Right lobe of liver (tissue), 6 donors: ENCODE measurements at regions not wholly inside any gene's neighbourhood (a gene's known extent, or its start where the extent isn't known, plus 50 kb on each side); places are given as distances from the start of the nearest gene placed in this dataset.

Experiments used
- ATAC-seq, 4 donors: fragments of 200-7000 bp; cut with Tn5 transposase; one replicate each; pipeline ENCODE4 v1.9.1; 2020; ENCODE audit warnings: mild to moderate bottlenecking in 4 of 4, moderate library complexity in 4 of 4
- DNase-seq, 3 donors: peaks; one replicate each; pipeline ENCODE4 v3.0.0-alpha.2; 2020
- H3K27ac ChIP-seq, 3 donors: fragments of 200-600 bp; one replicate each; pipeline ENCODE4 v1.8.0; 2022
- H3K27me3 ChIP-seq, 2 donors: fragments of 200-600 bp; one replicate each; pipeline ENCODE4 v1.8.0; 2022
- H3K36me3 ChIP-seq, 4 donors: fragments of 200-600 bp; sonication (generic) in 1 of 4; one replicate each; pipeline versions ENCODE4 v1.5.1 to v1.8.0; 2017 to 2022; ENCODE audit warnings: control low read depth in 1 of 4
- H3K4me1 ChIP-seq, 4 donors: fragments of 200-600 bp; sonication (generic) in 1 of 4; one replicate each; pipeline versions ENCODE4 v1.5.1 to v1.8.0; 2017 to 2022; ENCODE audit warnings: control low read depth in 1 of 4
- H3K4me3 ChIP-seq, 3 donors: fragments of 200-600 bp; one replicate each; pipeline ENCODE4 v1.8.0; 2022
- H3K9me3 ChIP-seq, 4 donors: fragments of 200-600 bp; sonication (generic) in 1 of 4; one replicate each; pipeline versions ENCODE4 v1.5.1 to v1.8.0; 2017 to 2022; ENCODE audit warnings: control low read depth in 1 of 4
- POLR2A ChIP-seq: fragments of 450-650 bp; IDR thresholded peaks from one replicate; pipeline ENCODE4 v1.6.1; 2017; ENCODE audit warnings: antibody characterized with exemption, mild to moderate bottlenecking
- WGBS: methylation state at CpG from one replicate; pipeline ENCODE4 v1.1.6; 2018; ENCODE audit warnings: low coverage, low lambda C conversion rate; ENCODE audit not compliant: insufficient coverage; ENCODE audit errors: missing lambda C conversion rate; 5-methylcytosine and 5-hydroxymethylcytosine counted together
- intact Hi-C, 2 donors: fragments of 100-400 bp; cut with DNase I; formaldehyde crosslinking; loops; one replicate each; pipeline versions ENCODE4 v1.11.2 to v1.14.1; 2022
- TF ChIP-seq, protein P1 (sequence below), 4 donors: fragments of 200-600 bp in 3 of 4; fragments of 450-650 bp in 1 of 4; IDR thresholded peaks; one replicate each; pipeline versions ENCODE4 v1.5.1 to v1.8.0; 2016 to 2022; ENCODE audit warnings: antibody characterized with exemption in 4 of 4, mild to moderate bottlenecking in 2 of 4
- donor health status: DM: no; HTN: yes; CAD: no.
- donor health status: DM: no; HTN: no; CAD: no.
- donor health status: DM: no; HTN: no; CAD: no.
- donor health status: DM: no; HTN: yes; CAD: no.
- donor health status: DM: no; HTN: yes; CAD: no.

DNA sequence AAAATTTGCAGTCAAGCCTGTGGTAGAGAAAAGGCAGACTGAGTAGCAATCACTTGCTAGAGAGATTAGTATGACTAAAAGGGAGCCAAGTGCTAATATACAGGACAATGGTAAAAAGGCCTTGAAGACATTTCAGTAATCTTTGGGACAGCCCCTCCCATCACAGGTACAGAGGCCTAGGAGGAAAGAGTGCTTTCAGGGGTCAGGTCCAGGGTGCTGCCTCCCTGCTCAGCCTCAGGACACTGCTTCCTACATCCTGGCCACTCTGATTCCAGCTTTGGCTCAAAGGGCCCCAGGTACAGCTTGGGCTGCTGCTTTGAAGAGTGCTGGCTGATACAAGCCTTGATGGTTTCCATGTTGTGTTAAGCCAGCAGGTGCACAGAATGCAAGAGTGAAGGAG, 543.5 kb downstream of the MMUT start:
- Histone ChIP-seq H3K9me3 (no peaks in the 10 kb centered on the region), H3K4me1 (no peaks in the 10 kb centered on the region), H3K36me3 (no peaks in the 10 kb centered on the region), H3K27me3 (no peaks in the 10 kb centered on the region), H3K27ac (no peak overlapping the region), H3K4me3 (no peak overlapping the region)
- no peak for ATAC-seq
- no peak for DNase-seq
- intact Hi-C loops: no loop called here
- TF ChIP-seq, protein P1, sequence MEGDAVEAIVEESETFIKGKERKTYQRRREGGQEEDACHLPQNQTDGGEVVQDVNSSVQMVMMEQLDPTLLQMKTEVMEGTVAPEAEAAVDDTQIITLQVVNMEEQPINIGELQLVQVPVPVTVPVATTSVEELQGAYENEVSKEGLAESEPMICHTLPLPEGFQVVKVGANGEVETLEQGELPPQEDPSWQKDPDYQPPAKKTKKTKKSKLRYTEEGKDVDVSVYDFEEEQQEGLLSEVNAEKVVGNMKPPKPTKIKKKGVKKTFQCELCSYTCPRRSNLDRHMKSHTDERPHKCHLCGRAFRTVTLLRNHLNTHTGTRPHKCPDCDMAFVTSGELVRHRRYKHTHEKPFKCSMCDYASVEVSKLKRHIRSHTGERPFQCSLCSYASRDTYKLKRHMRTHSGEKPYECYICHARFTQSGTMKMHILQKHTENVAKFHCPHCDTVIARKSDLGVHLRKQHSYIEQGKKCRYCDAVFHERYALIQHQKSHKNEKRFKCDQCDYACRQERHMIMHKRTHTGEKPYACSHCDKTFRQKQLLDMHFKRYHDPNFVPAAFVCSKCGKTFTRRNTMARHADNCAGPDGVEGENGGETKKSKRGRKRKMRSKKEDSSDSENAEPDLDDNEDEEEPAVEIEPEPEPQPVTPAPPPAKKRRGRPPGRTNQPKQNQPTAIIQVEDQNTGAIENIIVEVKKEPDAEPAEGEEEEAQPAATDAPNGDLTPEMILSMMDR (IDR thresholded peaks at IDR 0.05): no peak
- no peak for TF ChIP-seq POLR2A

DNA sequence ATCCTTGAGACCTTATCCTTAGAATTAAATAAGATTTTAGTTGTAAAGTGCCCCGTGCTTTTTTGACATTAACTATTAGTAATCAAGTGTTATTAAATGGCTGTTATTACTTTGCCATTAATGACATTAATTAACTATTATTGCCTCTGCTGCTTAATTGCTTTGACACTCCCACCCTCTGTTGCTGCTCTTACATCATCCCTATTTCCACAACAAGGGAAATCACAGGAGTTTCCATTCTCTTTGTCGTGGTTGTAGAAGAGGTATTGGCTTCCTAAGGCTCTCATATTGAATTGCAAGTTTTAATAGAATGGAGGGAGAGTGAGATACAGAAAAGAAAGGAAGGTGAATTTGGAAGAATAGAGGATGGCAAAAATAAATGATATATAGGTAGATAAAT, 545.8 kb downstream of the MMUT start:
- no peak overlapping the region for H3K27ac ChIP-seq
- TF ChIP-seq, protein P1 (IDR thresholded peaks at IDR 0.05): no peak
- no peak for TF ChIP-seq POLR2A
- 40% methylated on average over 2 of the region's 2 CpGs for WGBS
- H3K27me3 ChIP-seq: no peaks in the 10 kb centered on the region
- DNase-seq (no peak), ATAC-seq (no peak)
- no peaks in the 10 kb centered on the region for H3K9me3 ChIP-seq
- no peaks in the 10 kb centered on the region for H3K36me3 ChIP-seq
- no peak overlapping the region for H3K4me3 ChIP-seq
- intact Hi-C loops: no loop called here
- H3K4me1 ChIP-seq: no peaks in the 10 kb centered on the region

DNA sequence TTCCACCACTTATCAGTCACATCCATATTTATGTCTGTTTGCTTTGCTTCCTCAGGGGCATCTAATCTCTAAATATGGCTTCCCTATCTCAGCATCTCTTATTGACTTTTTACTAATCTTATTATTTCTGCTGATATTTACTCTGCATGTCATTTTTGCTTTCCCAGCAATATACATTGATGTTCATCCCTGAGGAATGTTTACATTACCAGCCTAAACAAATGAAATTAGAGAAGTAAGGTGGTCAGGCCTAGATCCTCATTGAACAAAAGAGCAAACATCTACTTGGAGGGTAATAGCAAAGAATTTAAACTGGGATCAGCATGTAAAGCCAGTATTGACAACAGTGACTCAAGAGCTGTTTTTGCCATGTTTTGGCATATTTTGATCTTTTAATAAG, 546.4 kb downstream of the MMUT start:
- Histone ChIP-seq H3K27me3 (no peaks in the 10 kb centered on the region), H3K36me3 (no peaks in the 10 kb centered on the region), H3K4me3 (no peak overlapping the region), H3K4me1 (no peaks in the 10 kb centered on the region), H3K9me3 (no peaks in the 10 kb centered on the region), H3K27ac (no peak overlapping the region)
- no peak for ATAC-seq
- TF ChIP-seq, protein P1 (IDR thresholded peaks at IDR 0.05): no peak
- no peak for TF ChIP-seq POLR2A
- intact Hi-C loops: no loop called here
- no peak for DNase-seq

DNA sequence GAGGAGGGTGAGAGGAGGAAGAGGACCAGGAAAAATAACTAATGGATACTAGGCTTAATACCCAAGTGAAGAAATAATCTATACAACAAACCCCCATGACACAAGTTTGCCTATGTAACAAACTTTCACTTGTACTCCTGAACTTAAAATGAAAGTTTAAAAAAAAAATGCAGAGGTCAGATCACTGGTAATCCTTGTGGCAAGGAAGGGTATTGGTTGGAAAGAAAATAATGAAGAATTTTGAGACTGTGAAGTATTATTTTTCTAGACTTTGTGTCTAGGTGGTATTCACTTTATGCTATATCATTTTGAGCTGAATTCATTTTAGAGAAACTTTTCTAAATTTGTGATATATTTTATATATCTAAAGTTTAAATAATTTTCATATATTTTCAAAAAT, 547.5 kb downstream of the MMUT start:
- intact Hi-C loops: no loop called here
- H3K27ac ChIP-seq: no peak overlapping the region
- H3K27me3 ChIP-seq: no peaks in the 10 kb centered on the region
- no peak for TF ChIP-seq POLR2A
- TF ChIP-seq, protein P1 (IDR thresholded peaks at IDR 0.05): no peak
- no peak overlapping the region for H3K4me3 ChIP-seq
- DNase-seq (no peak), ATAC-seq (no peak)
- H3K9me3 ChIP-seq: no peaks in the 10 kb centered on the region
- no peaks in the 10 kb centered on the region for H3K4me1 ChIP-seq
- no peaks in the 10 kb centered on the region for H3K36me3 ChIP-seq

DNA sequence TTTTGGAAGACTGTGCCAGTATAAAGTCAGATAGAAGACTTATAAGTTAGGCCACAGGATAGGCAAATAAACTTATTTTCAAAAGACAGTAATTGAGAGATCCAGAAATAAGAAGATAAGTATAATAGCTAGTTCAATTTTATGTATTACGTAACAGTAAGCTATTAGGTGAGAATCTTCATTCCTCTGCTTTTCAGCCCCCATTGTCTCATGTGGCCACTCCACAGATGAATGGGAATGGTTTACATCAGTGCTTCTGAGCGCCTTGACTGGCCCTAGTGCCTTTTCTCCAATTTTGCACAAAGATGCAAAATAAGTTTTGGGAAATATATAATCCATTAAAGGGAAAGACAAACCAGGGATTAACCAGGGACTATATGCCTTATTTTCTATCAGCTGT, 550.5 kb downstream of the MMUT start:
- Histone ChIP-seq H3K27me3 (no peaks in the 10 kb centered on the region), H3K9me3 (no peaks in the 10 kb centered on the region), H3K4me3 (no peak overlapping the region), H3K27ac (no peak overlapping the region), H3K36me3 (no peaks in the 10 kb centered on the region), H3K4me1 (no peaks in the 10 kb centered on the region)
- 54% methylated on average over 2 of the region's 2 CpGs for WGBS
- intact Hi-C loops: no loop called here
- no peak for ATAC-seq
- DNase-seq: no peak
- no peak for TF ChIP-seq POLR2A
- TF ChIP-seq, protein P1 (IDR thresholded peaks at IDR 0.05): no peak
